Trophoblast cell (in vitro differentiated cells and primary cell): ENCODE measurements at regions not wholly inside any gene's neighbourhood (a gene's known extent, or its start where the extent isn't known, plus 50 kb on each side); places are given as distances from the start of the nearest gene placed in this dataset.

ENCODE experiments used
- DNase-seq, 2 donors: peaks; one replicate each; pipeline ENCODE4 v3.0.0-alpha.2; 2016
- H2AFZ ChIP-seq: 2 replicates; pipeline ENCODE4 v1.6.1; 2013; ENCODE audit warnings: low read length, moderate library complexity, mild to moderate bottlenecking; ENCODE audit not compliant: insufficient read depth, poor library complexity
- H2AK5ac ChIP-seq: 2 replicates; pipeline ENCODE4 v1.6.1; 2013; ENCODE audit warnings: mild to moderate bottlenecking, low read length
- H2BK120ac ChIP-seq: 2 replicates; pipeline ENCODE4 v1.6.1; 2013; ENCODE audit warnings: low read length, mild to moderate bottlenecking, moderate library complexity; ENCODE audit not compliant: insufficient read depth, poor library complexity
- H2BK12ac ChIP-seq: 2 replicates; pipeline ENCODE4 v1.6.1; 2013; ENCODE audit warnings: mild to moderate bottlenecking, low read length, moderate library complexity
- H2BK5ac ChIP-seq: 2 replicates; pipeline ENCODE4 v1.6.1; 2013; ENCODE audit warnings: low read length, low read depth, moderate library complexity, mild to moderate bottlenecking; ENCODE audit not compliant: poor library complexity
- H3K14ac ChIP-seq: 2 replicates; pipeline ENCODE4 v1.6.1; 2013; ENCODE audit warnings: mild to moderate bottlenecking, low read length
- H3K18ac ChIP-seq: 2 replicates; pipeline ENCODE4 v1.6.1; 2013; ENCODE audit warnings: mild to moderate bottlenecking, low read length
- H3K23ac ChIP-seq: 2 replicates; pipeline ENCODE4 v1.6.1; 2013; ENCODE audit warnings: low read length
- H3K27ac ChIP-seq: 2 replicates; pipeline ENCODE4 v1.5.1; 2013; ENCODE audit warnings: low read depth, mild to moderate bottlenecking, inconsistent platforms, low read length, moderate library complexity
- H3K27me3 ChIP-seq: 2 replicates; pipeline ENCODE4 v1.6.1; 2013; ENCODE audit warnings: inconsistent platforms, mild to moderate bottlenecking, low read length, moderate library complexity; ENCODE audit not compliant: insufficient read depth
- H3K36me3 ChIP-seq, 2 experiments: 1 replicate in 1 of 2; 2 replicates in 1 of 2; pipeline ENCODE4 v1.6.1; 2013; ENCODE audit warnings: low read length in 2 of 2, mild to moderate bottlenecking in 2 of 2, moderate library complexity in 1 of 2; ENCODE audit not compliant: insufficient read depth in 2 of 2, control insufficient read depth in 1 of 2
- H3K4ac ChIP-seq: 2 replicates; pipeline ENCODE4 v1.6.1; 2013; ENCODE audit warnings: low read depth, mild to moderate bottlenecking, low read length, moderate library complexity
- H3K4me1 ChIP-seq, 2 experiments: 1 replicate in 1 of 2; 2 replicates in 1 of 2; pipeline ENCODE4 v1.6.1; 2013; ENCODE audit warnings: low read length in 2 of 2, mild to moderate bottlenecking in 2 of 2, moderate library complexity in 1 of 2; ENCODE audit not compliant: insufficient read depth in 2 of 2, control insufficient read depth in 1 of 2
- H3K4me2 ChIP-seq: 2 replicates; pipeline ENCODE4 v1.6.1; 2013; ENCODE audit warnings: inconsistent platforms, mild to moderate bottlenecking, low read length, moderate library complexity
- H3K4me3 ChIP-seq: 2 replicates; pipeline ENCODE4 v1.5.1; 2013; ENCODE audit warnings: mild to moderate bottlenecking, low read depth, low read length, inconsistent platforms
- H3K79me1 ChIP-seq: one replicate; pipeline ENCODE4 v1.6.1; 2013; ENCODE audit warnings: low read length
- H3K79me2 ChIP-seq: 2 replicates; pipeline ENCODE4 v1.6.1; 2013; ENCODE audit warnings: low read length, mild to moderate bottlenecking; ENCODE audit not compliant: control insufficient read depth, insufficient read depth, poor library complexity
- H3K9ac ChIP-seq: 2 replicates; pipeline ENCODE4 v1.6.1; 2013; ENCODE audit warnings: mild to moderate bottlenecking, low read length
- H3K9me3 ChIP-seq: 2 replicates; pipeline ENCODE4 v1.6.1; 2013; ENCODE audit warnings: low read depth, mild to moderate bottlenecking, control low read depth, inconsistent platforms, low read length; ENCODE audit not compliant: insufficient read depth
- H4K12ac ChIP-seq: 2 replicates; pipeline ENCODE4 v1.6.1; 2013; ENCODE audit warnings: low read depth, mild to moderate bottlenecking, low read length, moderate library complexity
- H4K8ac ChIP-seq: 2 replicates; pipeline ENCODE4 v1.6.1; 2013; ENCODE audit warnings: low read depth, mild to moderate bottlenecking, low read length, moderate library complexity
- H4K91ac ChIP-seq: one replicate; pipeline ENCODE4 v1.6.1; 2013; ENCODE audit warnings: low read depth, mild to moderate bottlenecking, low read length, moderate library complexity
- WGBS: extraction: QIAGEN DNeasy Blood & Tissue Kit; methylation state at CpG from one replicate; pipeline ENCODE4 v1.1.7; 2013; ENCODE audit warnings: missing lambda C conversion rate; ENCODE audit not compliant: insufficient read length, insufficient coverage; ENCODE audit errors: extremely low coverage; 5-methylcytosine and 5-hydroxymethylcytosine counted together

DNA sequence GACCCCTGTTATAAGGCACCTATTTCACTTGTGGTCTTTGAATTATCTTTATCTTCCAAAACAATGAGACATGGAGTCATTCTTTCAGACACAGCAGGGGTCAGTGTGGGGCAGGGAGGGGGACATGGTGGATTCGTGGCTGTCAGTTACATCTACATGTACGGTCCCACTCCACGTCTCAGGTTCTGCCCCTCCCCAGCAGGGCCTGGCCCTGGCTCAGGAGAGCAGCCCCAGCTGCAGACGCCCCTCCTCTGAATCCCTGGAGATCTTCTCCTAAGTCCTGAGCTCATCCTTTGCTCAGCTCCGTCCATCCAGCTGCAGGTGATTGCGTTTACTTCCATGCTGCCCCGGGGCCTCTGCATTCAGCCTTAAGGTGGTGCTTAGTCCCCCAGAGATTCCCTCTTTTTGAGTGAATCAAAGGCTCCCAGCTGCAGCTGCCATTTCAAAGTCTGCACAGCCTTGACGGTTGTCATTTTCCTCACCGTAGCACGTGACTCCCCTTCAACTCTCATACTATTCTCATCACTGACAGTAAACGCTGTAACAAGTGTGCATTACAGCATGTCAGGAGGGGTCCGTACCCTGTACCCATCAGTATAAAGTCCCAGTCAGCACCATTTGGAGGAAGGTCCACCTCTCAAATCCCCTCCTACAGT, 113.4 kb upstream of the TCERG1L start:
- H3K79me1 ChIP-seq: no peaks in the 10 kb centered on the region
- no peak overlapping the region for H3K9ac ChIP-seq
- H4K91ac ChIP-seq: no peak overlapping the region
- H3K4me2 ChIP-seq: no peak overlapping the region
- H3K4me1 ChIP-seq: no peaks in the 10 kb centered on the region
- no peak overlapping the region for H3K23ac ChIP-seq
- no peak overlapping the region for H3K4ac ChIP-seq
- no peak overlapping the region for H4K8ac ChIP-seq
- no peak overlapping the region for H3K27ac ChIP-seq
- no peak overlapping the region for H2AK5ac ChIP-seq
- H4K12ac ChIP-seq: no peak overlapping the region
- no peak overlapping the region for H3K14ac ChIP-seq
- H3K79me2 ChIP-seq: no peaks in the 10 kb centered on the region
- H3K4me3 ChIP-seq: no peak overlapping the region
- no peak overlapping the region for H3K18ac ChIP-seq
- no CpG with 5 or more reads among the region's 12 CpGs for WGBS
- H2AFZ ChIP-seq: no peak overlapping the region
- H2BK5ac ChIP-seq: no peak overlapping the region
- H2BK120ac ChIP-seq: no peak overlapping the region
- no peak overlapping the region for H2BK12ac ChIP-seq
- peaks cover 3% of the 10 kb centered on the region for H3K9me3 ChIP-seq
- H3K27me3 ChIP-seq: no peaks in the 10 kb centered on the region
- no peaks in the 10 kb centered on the region for H3K36me3 ChIP-seq
- no peak for DNase-seq

- H3K36me3 ChIP-seq: no peaks in the 10 kb centered on the region
- H3K27me3 ChIP-seq: no peaks in the 10 kb centered on the region
- H3K4me1 ChIP-seq: no peaks in the 10 kb centered on the region
- H3K9me3 ChIP-seq: peaks cover 3% of the 10 kb centered on the region
- H2BK5ac ChIP-seq: no peak overlapping the region
- H3K18ac ChIP-seq: no peak overlapping the region
- no peak overlapping the region for H3K4me3 ChIP-seq
- H3K4ac ChIP-seq: no peak overlapping the region
- no peak overlapping the region for H3K4me2 ChIP-seq
- H3K9ac ChIP-seq: no peak overlapping the region
- H3K23ac ChIP-seq: no peak overlapping the region
- no peak for DNase-seq
- no peaks in the 10 kb centered on the region for H3K79me2 ChIP-seq
- H3K14ac ChIP-seq: no peak overlapping the region
- no peak overlapping the region for H2AK5ac ChIP-seq
- no CpG with 5 or more reads among the region's 11 CpGs for WGBS
- H4K91ac ChIP-seq: no peak overlapping the region
- H4K8ac ChIP-seq: no peak overlapping the region
- no peak overlapping the region for H3K27ac ChIP-seq
- H2BK12ac ChIP-seq: no peak overlapping the region
- no peak overlapping the region for H2BK120ac ChIP-seq
- no peaks in the 10 kb centered on the region for H3K79me1 ChIP-seq
- H4K12ac ChIP-seq: no peak overlapping the region
- H2AFZ ChIP-seq: no peak overlapping the region
These were observed 114.4 kb upstream of the TCERG1L start for GRCh38 chr10:131425752-131426533.

GRCh38 chr10:131426534-131426898, 115.0 kb upstream of the TCERG1L start:
- Histone ChIP-seq H3K9me3 (no peaks in the 10 kb centered on the region), H3K9ac (no peak overlapping the region), H3K27ac (no peak overlapping the region), H2AK5ac (no peak overlapping the region), H4K8ac (no peak overlapping the region), H3K23ac (no peak overlapping the region), H3K4me2 (no peak overlapping the region), H3K27me3 (no peaks in the 10 kb centered on the region), H2BK120ac (no peak overlapping the region), H3K4me3 (no peak overlapping the region), H4K12ac (no peak overlapping the region), H3K4me1 (no peaks in the 10 kb centered on the region), H3K79me2 (no peaks in the 10 kb centered on the region), H2BK12ac (no peak overlapping the region), H3K14ac (no peak overlapping the region), H4K91ac (no peak overlapping the region), H3K18ac (no peak overlapping the region), H3K4ac (no peak overlapping the region), H2BK5ac (no peak overlapping the region), H2AFZ (no peak overlapping the region), H3K79me1 (no peaks in the 10 kb centered on the region), H3K36me3 (no peaks in the 10 kb centered on the region)
- WGBS: no CpG with 5 or more reads among the region's 9 CpGs
- no peak for DNase-seq

- no peak overlapping the region for H4K8ac ChIP-seq
- H3K14ac ChIP-seq: no peak overlapping the region
- H4K12ac ChIP-seq: no peak overlapping the region
- H3K27ac ChIP-seq: no peak overlapping the region
- H3K79me1 ChIP-seq: no peaks in the 10 kb centered on the region
- H2AK5ac ChIP-seq: no peak overlapping the region
- H3K9ac ChIP-seq: no peak overlapping the region
- no peaks in the 10 kb centered on the region for H3K9me3 ChIP-seq
- no CpG with 5 or more reads among the region's 8 CpGs for WGBS
- H2AFZ ChIP-seq: no peak overlapping the region
- no peak overlapping the region for H3K4ac ChIP-seq
- H3K4me3 ChIP-seq: no peak overlapping the region
- H2BK120ac ChIP-seq: no peak overlapping the region
- H3K4me1 ChIP-seq: no peaks in the 10 kb centered on the region
- no peak overlapping the region for H4K91ac ChIP-seq
- H2BK5ac ChIP-seq: no peak overlapping the region
- H3K27me3 ChIP-seq: no peaks in the 10 kb centered on the region
- H3K4me2 ChIP-seq: no peak overlapping the region
- H3K18ac ChIP-seq: no peak overlapping the region
- no peak for DNase-seq
- H3K79me2 ChIP-seq: no peaks in the 10 kb centered on the region
- H2BK12ac ChIP-seq: no peak overlapping the region
- H3K36me3 ChIP-seq: no peaks in the 10 kb centered on the region
- no peak overlapping the region for H3K23ac ChIP-seq
These were observed 115.8 kb upstream of the TCERG1L start for GRCh38 chr10:131427281-131427680.
